HG03175 (cell line): ENCODE measurements at regions not wholly inside any gene's neighbourhood (a gene's known extent, or its start where the extent isn't known, plus 50 kb on each side); places are given as distances from the start of the nearest gene placed in this dataset.

Experiments used
- ATAC-seq: cut with Tn5 transposase; IDR thresholded peaks from one replicate; pipeline ENCODE4 v1.9.1; 2021; ENCODE audit warnings: mild to moderate bottlenecking, moderate library complexity; ENCODE audit not compliant: unreplicated experiment

DNA sequence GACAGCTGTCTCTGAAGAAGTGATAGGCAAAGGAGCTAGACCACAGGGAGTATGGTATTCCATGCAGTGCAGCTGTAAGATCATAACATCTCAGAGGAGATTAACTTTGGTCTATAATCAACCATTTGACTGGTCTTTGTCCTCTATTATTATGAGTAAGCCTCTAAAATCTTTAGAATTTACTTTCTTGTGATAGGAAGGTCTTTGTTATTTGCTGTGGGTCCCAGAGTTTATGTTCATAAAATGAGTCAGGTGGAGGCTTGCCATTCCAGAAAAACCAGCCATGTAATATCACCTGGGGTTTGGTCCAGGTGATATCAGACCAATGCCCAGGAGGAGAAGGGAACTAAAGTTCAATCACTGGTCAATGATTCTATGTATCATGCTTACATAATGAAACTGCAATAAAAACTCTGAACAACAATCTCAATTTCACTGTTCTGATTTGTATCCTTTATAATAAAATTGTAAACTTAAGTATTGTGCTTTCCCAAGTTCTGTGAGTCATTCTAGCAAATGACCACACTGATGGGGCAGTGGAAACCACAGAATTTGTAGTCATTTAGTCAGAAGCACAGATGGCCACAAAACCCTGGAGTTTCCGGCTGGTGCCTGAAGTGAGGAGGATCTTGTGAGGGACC, 239.6 kb upstream of the TRAM1L1 start:
- no peak for ATAC-seq

DNA sequence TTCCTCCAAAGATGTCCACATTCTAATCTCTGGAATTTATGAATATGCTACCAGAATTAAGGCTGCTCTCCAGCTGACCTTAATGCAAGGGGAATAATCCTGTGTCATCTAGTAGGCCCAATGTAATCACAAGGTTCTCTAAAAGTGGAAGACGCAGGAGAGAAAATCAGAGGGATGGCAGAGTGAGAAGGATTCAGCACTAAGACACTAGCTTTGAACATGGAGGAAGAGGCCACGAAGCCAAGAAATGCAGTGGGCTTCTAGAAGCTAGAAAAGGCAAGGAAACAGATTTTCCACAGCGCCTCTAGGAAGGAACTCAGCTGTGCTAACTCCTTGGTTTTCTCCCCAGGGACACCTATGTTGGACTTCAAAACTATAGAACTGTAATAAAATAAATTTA, 240.7 kb upstream of the TRAM1L1 start:
- no peak for ATAC-seq

DNA sequence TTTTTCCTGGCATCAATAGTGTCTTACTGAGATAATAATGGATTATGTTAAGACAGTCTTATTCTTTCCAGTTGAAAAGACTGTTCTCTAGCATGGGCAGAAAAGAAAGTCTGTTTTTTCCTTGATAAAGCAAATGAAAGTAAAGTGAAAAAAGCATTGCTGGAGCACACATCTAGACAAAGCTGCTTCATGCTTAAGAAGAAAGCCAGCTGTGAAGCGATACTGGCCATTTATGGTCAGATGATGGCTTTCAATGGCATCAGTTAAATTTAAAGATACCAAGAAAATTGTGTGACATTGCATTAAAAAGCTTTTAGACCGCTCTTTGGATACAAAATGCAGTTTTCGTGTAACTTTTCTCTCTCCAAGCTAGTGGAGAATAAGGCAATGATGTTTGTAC, 242.1 kb upstream of the TRAM1L1 start:
- ATAC-seq, result no peak

DNA sequence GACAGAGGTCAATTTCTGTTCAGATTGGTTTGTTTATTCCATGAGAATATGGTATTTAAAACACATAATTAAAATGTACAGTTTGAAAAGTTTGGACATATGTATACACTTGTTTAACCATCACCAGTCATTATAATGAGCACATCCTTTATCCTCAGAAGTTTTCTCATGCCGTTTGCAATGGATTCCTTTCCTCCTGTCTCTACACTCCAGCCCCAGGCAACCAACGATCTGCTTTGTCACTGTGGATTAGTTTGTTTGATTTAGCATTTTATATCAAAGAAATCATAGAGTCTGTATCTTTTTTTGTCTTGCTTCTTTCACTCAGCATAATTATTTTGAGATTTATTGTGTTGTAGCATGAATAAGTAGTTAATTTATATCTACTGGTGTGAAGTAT, 243.0 kb upstream of the TRAM1L1 start:
- ATAC-seq, result no peak

DNA sequence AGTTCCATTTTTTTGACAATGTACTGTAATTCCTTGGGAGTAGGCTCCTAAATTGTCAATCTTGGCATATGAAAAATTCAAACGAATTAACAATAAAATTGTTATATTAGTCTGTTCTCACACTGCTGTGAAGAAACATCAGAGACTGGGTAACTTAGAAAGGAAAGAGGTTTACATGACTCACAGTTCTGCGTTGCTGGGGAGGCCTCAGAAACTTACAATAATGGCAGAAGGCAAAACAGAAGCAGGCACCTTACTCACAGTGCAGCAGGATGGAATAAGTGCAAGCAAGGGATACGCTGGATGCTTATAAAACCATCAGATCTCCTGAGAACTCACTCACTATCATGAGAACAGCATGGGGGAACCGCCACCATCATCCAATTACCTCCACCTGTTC, 246.4 kb upstream of the TRAM1L1 start:
- no peak for ATAC-seq

DNA sequence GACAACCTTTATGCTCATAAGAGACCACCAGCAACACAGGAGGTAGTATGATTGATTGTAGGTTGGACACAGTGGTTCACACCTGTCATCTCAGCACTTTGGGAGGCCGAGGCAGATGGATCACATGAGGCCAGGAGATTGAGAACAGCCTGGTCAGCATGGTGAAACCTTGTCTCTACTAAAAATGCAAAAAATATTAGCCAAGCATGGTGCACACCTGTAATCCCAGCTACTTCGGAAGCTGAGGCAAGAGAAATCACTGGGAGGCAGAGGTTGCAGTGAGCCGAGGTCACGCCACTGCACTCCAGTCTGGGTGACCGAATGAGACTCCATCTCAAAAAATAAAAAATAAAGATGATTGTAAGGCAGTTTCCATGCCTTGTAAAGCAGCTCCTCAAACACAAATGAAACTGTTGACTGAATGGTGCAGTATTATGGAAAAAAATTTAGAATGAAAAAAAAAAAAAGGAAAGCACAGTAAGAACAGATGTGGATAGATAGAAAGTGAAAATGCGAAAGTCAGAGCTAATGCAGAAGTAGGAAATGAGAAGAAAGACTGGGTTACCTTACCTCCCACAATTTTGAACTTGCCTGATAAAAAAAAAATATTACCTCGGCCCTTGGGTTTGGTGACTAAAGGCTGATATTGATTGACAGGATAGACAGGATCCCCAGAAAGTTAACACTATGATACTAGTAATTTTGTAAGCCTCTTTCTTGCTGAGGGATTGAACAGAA, 249.2 kb upstream of the TRAM1L1 start:
- ATAC-seq, result no peak

DNA sequence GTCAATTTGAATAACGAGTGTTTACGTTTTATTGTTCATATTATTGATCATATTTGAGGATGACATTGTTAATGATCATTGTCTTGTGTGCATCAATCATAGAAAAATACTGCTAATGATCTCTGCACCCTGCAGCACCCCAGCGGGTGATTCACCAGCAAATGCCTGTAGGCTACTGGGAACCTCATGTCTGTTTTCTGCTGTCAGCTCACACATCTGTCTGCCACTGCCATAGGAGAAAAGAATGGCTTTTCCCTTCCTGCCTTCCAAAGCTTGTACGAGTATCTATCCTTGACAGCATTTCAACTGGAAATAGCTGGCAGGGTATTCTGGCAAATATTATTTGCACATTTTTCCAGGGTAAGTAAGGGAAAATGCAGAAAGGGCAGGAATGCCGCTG, 272.1 kb upstream of the TRAM1L1 start:
- no peak for ATAC-seq

DNA sequence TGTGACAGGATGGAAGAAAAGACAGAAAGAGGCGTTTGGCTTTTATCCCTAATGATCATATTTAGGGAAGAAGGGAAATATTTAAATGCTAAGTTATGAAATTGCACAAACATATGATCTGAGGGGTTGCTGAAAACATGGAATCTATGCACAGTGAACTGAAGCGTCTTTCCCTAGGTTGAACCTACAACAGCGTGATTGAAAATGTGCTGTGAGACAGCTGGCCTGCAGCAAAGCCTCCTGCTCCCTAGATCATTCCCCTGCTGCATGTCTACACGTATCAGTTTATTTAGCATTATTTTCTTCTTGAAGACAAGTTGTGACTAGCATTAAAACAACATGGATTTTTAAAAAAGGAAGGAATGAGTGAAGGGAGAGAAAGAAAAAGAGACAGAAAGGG, 272.5 kb upstream of the TRAM1L1 start:
- ATAC-seq, result no peak

DNA sequence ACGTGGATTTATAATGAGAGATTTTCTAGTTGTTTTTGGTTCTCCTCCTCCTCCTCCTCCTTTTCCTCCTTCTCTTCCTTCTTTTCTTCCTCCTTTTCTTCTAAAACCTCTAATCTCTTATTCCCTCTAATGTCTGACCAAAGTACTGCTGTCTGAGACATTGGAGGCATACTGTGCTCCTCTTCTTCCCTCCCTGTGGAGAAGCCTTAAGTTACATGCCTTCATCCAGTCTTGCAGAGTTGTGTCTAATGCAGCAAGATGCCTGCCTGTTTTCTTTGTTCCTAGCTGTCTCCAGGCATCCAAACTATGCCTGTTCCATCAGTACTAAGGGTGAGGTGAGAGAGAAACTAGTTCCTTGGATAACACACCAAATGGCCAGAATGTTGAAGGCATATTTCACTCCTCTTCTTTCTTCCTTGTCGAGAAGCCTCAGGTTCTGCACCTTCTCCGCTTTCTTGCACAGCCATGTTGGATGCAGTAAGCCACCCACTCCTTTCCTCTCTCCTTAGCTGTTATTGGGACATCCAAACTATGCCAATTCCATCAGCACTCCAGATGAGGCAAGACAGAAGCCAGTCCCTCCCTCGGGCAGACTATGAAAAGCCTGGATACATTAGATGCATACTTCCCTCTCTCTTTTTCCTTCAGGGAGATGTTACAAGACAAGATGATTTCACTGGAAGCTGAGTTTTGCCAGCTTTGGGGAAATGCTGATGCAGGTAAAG, 285.7 kb upstream of the TRAM1L1 start:
- no peak for ATAC-seq

DNA sequence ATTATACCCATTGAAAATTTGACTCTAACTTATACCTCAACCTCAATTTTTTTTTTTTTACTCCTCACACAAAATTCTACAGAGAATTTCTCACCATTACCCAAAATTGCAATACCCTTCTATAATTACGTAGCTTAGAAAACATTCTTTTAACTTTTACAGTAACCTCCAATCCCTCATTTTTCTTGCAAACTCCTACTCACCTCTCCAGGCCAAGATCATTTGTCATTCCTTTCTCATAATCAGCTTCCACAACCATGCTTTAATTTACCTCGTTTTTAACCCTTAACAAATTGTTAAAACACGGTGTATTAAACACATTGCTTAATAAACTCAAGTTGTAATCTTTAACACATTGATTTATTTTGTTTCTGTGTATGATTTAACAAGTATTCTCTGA, 289.7 kb upstream of the TRAM1L1 start:
- no peak for ATAC-seq

DNA sequence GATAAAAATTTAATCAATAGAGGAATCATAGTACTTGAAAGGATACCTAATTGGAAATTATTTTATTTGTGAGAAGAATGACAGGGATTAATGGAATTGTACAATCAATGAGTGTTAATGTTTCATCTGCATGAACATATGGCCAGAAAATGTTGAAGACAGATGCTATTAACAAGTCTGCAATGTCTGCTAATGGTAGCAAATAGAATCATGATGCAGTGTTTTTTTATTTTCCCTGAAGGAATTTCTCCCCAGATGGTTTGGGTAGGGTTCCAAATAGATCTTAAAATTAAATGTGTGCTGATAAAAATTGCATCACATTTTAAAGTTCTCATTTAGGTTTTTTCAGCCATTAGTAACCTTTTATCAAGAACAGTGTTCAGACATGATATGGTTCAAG, 291.3 kb upstream of the TRAM1L1 start:
- no peak for ATAC-seq

DNA sequence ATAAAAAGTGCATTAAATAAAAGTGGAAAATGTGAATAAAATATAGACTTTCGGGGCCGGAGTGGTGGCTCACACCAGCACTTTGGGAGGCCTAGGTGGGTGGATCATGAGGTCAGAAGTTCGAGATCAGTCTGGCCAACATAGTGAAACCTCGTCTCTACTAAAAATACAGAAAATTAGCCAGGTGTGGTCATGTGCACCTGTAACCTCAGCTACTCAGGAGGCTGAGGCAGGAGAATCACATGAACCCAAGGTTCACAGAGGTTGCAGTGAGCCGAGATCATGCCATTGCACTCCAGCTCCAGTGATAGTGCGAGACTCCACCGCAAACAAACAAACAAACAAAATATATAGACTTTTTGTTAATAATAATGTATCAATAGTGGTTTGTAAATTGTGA, 293.6 kb upstream of the TRAM1L1 start:
- no peak for ATAC-seq

DNA sequence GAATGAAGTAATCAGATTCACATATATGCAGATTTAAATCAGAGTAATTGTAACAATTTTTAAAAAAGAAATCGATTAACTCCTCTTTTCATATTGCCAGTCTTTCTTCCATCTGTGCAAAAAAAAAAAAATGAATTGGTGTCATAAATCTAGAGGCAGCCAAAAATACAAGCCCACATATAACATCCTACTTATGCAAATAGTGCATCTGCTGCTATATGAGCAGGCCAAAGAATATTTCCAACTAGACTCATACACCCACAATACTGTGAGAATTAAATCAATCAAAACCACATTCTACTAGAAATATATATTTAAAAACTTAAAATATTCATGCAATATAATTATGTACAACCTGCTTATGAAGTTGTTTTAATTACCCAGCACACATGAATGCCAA, 298.1 kb upstream of the TRAM1L1 start:
- no peak for ATAC-seq

DNA sequence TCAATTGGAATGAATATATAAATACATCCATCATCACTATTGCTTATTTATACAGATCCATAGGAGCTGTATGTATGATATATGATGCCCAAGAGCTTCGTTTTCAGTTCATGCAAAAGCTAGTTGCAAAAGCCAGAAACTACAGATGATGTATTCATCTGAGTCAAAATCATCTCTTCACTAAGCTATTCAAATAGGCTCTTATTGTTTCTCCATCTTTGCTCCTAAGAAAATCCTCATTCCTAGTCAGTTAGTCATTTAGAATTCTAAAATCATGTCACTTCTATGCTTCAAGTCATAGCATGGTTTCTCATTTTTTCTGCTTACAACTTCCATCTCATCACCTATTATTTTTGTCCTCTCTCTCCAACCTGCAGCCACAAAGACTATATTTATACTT, 300.1 kb upstream of the TRAM1L1 start:
- ATAC-seq, result no peak

DNA sequence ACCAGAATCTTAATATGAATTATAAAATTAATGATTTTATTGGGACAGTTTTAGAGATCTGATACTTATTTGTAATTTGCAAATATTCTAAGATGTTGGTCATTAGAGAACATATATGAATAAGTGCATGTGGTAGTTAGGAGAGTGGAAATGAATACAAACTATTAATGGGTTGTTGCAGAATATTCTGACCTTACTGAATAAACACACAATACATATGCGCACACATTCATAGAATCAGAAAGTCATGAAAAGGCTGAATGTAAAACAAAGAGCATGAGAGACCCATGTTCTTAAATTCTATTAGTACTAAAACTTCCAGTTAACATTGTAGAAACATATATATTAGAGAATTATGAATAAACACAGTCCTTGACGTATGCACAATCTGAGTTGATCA, 301.7 kb upstream of the TRAM1L1 start:
- ATAC-seq, result no peak

DNA sequence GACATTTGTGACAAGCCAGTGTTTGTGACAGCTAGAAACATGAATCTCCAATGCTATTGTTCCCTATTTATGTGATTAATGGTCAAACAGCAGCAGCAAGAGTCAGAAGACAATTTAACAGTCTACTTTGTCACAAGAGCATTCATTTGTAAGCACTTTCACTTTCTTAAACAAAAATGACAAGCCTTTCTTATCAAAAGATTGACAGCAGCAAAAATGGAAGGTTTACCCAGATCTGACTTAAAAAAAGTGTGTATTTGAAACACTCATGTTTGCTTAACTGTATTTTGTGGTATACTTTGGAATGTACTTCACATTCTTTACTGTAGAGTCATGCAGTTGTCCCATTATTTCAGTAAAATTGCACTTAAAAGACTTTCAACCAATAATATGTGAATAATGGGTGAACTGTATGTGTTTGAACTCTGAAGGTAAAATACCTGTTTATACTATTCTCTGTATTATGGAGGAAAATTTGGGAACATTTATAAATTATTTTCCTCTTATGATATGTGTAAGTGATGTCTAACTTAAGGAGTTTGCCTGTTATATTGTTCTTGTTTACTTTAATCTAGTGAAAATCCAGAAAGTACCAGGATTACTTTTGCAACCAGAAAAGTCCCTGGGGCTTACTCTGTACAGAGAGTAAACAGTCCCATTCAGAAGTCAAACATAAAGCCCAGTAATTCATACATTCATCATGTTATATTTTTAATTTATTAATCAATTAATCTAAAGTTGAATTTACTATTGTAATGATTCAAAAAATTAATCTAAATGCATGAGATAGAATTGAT, 314.9 kb upstream of the TRAM1L1 start:
- ATAC-seq, result no peak

DNA sequence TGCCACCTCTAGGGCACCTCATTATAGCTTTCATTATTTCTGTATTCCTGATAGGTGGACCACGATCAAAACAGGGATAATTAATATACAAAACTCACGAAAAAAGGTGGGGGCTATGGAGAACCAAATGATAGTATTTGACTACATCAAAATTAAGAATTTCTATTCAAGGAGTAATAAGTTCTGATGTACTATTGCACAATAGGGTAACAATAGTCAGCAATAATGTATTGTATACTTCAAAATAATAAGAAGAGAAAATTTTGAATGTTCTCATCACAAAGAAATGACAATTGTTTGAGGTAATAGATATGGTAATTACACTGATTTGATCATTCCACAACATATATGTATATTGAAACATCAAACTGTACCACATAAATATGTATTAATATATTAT, 327.3 kb upstream of the TRAM1L1 start:
- no peak for ATAC-seq

DNA sequence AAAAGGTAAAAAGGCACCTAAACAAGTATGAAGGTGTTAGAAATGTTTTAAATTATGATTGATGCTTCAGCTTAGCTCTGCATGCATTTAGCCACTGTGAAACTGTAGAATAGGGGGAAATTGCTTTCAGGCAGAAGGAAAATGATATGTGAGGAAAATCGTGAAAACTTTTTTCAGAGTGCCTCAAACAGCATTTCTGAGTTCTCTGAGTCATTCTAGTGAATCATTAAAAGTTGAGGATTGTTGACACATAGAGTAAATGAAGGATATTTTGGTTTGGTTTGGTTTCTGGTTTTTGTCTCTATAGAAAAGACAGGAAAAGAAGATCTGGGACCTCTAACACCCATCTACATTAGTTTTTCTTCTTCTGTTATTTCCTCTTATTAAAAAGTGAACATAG, 332.5 kb upstream of the TRAM1L1 start:
- no peak for ATAC-seq

DNA sequence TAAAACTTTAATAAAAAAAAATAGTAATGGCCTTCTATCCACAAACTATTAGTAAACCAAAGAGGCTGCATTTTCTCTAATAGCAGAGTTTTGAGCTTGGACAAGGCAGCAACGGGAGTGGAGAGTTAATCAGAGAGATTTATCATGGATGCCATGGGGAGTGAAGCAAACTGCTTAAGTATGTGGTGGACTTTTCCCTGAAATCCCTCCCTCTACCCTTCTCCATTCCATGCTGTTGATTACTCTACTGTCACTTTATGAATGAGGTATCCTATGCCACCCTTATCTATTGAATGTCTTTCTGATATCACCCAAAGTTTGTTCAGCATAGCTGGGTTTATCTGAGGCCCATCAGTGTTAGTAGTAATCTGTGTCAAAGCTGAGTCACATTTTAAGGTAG, 335.6 kb upstream of the TRAM1L1 start:
- no peak for ATAC-seq

DNA sequence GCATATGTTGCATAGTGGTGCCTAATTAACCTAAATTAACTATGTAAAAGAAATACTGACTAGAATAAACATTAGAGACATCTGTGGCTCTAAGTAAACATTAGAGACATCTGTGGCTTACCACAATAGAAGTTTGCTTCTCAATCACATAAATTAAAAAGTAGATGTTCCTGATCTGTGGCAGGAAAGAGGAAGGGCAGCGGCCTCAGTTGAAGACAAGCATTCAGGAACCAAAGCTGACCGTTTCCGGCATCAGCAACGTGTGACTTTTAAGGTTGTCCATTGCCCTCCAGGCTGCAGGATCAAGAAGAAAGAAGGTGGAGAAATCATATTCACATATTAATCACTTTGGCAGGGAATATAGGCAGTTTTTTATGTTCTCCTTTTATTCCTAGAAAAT, 336.3 kb upstream of the TRAM1L1 start:
- ATAC-seq, result no peak

DNA sequence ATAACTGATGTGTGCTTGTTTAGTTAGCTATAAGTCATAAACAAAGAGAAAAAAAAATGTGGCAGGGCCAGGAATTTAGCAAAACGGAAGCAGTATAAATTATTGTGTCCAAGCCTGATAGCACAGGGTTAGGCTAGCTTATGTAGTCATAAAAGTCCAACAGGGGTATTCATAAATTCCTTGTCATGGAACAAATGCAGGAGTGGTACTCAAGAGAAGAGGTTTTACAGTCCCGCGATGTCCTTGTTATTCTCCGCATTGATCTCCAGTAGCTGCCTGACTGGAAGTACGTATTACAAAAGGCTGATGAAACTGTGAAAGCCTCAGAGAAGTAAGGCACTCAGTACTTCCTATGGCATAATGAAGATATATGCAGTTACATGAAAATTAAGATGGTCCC, 336.9 kb upstream of the TRAM1L1 start:
- no peak for ATAC-seq

DNA sequence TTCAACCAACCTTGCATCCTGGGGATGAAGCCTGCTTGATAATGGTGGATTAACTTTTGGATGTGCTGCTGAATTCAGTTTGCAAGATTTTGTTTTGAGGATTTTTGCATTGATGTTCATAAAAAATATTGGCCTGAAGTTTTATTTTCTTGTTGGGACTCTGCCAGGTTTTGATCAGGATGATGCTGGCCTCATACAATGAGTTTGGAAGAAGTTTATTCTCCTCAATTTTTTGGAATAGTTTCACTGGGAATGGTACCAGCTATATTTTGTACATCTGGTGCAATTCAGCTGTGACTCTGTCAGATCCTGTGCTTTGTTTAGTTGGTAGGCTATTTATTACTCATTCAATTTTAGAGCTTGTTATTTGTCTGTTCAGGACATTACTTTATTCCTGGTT, 340.3 kb upstream of the TRAM1L1 start:
- no peak for ATAC-seq
